SU-DHL-6 (cell line): ENCODE measurements at regions not wholly inside any gene's neighbourhood (a gene's known extent, or its start where the extent isn't known, plus 50 kb on each side); places are given as distances from the start of the nearest gene placed in this dataset.

ENCODE experiments used
- EZH2phosphoT487 ChIP-seq: fragments of 200-600 bp; sonication (generic), shearing (Covaris generic); conservative IDR thresholded peaks from 2 replicates; pipeline ENCODE4 v1.6.1; 2018; ENCODE audit warnings: mild to moderate bottlenecking, antibody characterized with exemption, low read length, moderate library complexity, mixed read lengths
- TF ChIP-seq, protein P1 (sequence below): fragments of 200-600 bp; sonication (generic); IDR thresholded peaks from one replicate; pipeline ENCODE4 v1.5.1; 2017; ENCODE audit warnings: antibody characterized with exemption, mild to moderate bottlenecking, low read length, moderate library complexity; ENCODE audit not compliant: insufficient read depth, poor library complexity, severe bottlenecking

DNA sequence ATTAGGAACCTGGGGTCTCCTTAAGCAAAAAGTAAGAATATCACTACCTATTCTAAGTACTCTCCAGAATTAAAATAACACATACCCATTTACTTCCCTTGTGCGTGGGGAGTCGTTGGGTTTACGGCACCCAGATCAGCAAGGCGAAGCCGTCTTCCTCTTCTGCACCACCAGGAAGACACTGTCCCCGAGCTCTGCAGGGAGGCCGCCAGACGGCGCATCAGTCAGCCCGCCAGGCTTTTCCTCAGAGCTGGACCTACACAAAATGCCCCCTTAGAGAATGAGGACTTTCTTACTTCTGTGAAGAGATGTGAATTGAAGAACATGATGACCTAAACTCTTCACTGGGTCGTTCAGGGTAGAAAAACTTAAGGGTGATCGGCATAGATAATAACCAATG, 526.5 kb downstream of the GALR1 start:
- TF ChIP-seq, protein P1, sequence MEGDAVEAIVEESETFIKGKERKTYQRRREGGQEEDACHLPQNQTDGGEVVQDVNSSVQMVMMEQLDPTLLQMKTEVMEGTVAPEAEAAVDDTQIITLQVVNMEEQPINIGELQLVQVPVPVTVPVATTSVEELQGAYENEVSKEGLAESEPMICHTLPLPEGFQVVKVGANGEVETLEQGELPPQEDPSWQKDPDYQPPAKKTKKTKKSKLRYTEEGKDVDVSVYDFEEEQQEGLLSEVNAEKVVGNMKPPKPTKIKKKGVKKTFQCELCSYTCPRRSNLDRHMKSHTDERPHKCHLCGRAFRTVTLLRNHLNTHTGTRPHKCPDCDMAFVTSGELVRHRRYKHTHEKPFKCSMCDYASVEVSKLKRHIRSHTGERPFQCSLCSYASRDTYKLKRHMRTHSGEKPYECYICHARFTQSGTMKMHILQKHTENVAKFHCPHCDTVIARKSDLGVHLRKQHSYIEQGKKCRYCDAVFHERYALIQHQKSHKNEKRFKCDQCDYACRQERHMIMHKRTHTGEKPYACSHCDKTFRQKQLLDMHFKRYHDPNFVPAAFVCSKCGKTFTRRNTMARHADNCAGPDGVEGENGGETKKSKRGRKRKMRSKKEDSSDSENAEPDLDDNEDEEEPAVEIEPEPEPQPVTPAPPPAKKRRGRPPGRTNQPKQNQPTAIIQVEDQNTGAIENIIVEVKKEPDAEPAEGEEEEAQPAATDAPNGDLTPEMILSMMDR: no peak
- TF ChIP-seq EZH2phosphoT487: no peak
